CD4-positive, alpha-beta T cell treated with Interleukin-17A for 1 hour (primary cell): ENCODE measurements at regions not wholly inside any gene's neighbourhood (a gene's known extent, or its start where the extent isn't known, plus 50 kb on each side); places are given as distances from the start of the nearest gene placed in this dataset.
"Not testable (repeated sequence)": the region's sequence is repeated elsewhere in the genome, so short reads cannot be mapped to it uniquely, and the experiment has no call there.

ENCODE experiments used
- DNase-seq: peaks from one replicate; pipeline ENCODE4 v3.0.0-alpha.2; 2020

- no peak for DNase-seq
These were observed 93.2 kb upstream of the ARL4C start for GRCh38 chr2:234590076-234590475.

DNA sequence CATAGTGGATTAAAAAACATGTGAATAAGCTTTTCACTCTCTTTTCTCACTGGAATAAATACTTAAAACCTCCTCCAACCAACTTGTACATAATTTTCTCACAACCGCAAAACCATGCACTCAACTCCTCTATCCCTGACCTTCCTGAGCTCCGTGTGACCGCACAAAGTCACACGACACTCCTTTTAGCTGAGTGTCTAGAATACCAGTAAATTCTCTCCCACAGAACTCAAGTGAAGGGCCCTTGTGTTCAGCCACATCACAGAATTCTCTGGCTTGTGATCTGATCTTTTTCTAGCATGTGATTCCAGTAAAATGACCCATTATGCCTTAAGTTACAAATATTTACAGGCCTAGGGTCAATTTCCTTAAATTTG is 91.2 kb upstream of the ARL4C start:
- DNase-seq, result no peak

GRCh38 chr2:234587341-234588053 is 90.6 kb upstream of the ARL4C start:
- DNase-seq, result no peak

- no peak for DNase-seq
These were observed 86.5 kb upstream of the ARL4C start for GRCh38 chr2:234583331-234583730.

DNA sequence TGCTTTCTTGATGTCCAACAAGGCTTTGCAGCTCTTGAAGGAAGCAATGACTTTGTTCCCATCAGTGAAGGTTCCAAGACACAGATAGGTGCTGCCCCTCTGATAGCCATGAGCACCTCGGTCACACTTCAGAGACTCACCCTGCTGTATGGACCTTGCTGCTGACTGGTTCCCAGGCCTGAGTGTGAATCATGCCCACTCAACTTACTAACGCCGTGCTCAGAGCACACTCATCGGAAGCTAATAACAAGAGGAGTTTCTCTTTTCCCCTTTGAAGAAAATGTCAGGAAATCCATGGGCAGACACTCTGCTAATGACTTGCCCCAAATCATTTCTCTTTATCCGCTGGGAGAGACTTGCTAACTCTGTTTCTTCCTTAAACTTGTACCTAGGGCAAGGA is 83.8 kb upstream of the ARL4C start:
- DNase-seq, result no peak

DNA sequence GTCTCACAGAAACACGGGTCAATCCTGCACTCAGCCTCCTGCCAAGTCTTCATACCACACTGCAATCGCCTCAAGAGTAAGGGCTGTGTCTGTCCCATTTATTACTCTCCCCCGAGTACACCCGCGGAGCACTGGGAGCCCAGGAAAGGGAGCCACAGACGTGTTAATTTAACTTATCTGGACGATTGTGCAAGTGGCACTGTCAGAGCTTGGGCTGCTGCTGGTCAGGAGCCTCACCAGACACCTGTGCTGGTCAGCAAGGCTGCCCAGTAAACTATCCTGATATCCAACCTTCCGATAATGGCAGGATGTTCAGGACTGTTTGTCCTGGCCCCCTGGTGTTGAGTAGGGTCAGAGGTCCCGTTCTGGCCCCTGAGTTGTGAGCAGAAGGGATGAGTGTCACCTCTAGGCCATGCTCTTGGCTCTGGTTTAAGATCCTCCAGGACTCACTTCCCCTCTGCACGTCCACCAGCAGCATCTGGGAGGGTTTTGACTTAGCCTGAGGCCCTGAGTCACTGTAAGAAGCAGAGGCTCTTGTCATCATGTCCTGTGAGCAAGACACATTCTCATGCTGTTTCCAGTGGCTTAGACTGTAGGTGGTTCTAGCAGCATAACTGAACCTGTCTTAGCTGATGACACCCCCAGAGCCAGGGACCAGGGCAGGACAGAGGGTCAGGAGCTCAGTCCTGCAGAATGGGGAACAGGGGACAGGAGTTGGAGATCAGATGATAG is 82.5 kb upstream of the ARL4C start:
- DNase-seq, result no peak

- DNase-seq, result no peak
These were observed 81.5 kb upstream of the ARL4C start for GRCh38 chr2:234578389-234578788.

- no peak for DNase-seq
These were observed 80.3 kb upstream of the ARL4C start for GRCh38 chr2:234577191-234577590.

- DNase-seq, result no peak
These were observed 74.9 kb upstream of the ARL4C start for GRCh38 chr2:234571620-234572407.

DNA sequence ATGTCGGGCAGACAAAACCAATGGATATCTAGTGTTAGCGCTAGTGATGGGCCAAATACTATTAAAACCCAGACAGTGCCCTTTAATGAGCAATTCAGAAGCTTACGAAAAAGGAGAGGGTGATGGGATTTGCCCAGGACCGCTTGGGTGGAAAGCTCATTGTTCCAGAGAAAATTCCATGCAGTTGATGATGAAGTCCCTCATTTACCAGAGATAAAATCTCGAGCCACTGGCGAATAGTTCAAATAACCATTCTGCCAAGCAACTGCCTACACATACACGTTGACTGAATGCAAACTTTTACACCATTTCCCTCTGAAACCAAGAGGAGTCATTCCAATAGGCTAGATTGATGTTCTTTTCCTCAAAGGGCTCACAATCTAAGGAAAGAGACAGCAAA is 73.6 kb upstream of the ARL4C start:
- DNase-seq, result no peak

DNA sequence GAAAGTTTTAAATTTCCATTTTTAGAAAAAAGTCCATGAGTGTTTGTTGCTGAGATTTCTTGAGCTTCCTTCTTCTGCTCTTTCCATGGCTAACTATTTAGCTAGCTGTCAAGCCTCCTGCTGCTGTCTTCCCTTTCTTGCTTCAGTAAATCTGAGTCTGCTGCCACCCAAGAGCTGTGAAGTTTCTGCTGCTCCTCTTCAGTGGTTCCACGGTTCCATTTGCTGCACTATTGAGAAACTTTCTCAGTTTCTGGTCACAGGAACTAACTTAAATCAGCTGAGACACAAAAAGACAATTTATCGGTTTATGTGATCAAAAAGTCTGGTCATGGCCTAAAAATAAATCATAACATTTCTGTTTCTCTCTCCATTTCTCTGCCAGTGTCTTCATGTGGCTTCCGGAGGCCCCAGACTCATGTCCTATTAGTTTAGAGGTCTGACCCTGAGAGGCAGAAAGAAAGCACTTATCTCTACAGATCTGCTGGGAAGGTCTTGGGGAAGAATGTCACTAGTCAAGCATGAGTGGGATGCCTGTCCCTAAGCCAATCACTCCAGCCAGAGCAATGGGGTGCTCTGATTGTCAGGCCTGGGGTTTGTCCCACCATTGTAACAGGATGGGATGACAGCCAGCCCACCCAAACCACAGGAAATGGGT is 73.0 kb upstream of the ARL4C start:
- no peak for DNase-seq

DNA sequence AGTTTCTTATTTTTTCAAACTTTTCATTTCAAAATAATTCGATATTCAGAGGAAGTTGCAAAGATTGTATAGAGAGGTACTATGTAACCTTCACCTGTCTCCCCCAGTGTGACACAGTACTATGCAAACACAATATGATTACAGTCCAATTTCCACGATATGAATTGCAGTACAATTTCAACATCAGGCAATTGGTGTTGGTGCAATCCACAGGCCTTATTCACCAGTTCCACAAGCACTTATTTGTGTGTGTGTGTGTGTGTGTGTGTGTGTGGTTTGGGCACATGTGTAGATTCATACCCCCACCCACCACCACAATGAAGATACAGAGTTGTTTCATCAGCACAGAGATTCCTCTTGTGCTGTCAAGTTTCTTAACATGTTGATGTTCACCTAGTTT is 69.7 kb upstream of the ARL4C start:
- no peak for DNase-seq

- no peak for DNase-seq
These were observed 69.2 kb upstream of the ARL4C start for GRCh38 chr2:234565842-234566619.

- DNase-seq, result no peak
These were observed 68.3 kb upstream of the ARL4C start for GRCh38 chr2:234565201-234565600.

- DNase-seq, result no peak
These were observed 67.8 kb upstream of the ARL4C start for GRCh38 chr2:234564699-234565098.

DNA sequence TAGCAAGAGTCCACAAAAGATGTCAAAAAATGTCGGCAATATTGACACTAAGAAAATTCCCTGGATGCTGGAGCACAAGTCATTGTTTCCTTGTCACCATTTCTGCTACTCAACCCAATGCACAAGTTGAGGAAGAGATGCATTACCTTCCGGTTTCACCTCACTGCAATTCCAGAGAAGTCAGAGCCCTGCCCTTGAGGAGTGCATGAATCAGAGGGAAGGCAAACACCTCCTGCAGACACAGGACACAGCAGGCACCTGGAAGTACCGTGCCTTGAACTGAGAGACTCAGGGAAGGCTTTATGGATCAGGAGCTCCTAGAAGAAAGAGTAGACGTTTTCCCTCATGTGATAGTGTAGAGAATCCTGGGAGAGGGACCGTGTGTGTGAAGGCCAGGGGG is 62.7 kb upstream of the ARL4C start:
- no peak for DNase-seq

- DNase-seq, result no peak
These were observed 61.8 kb upstream of the ARL4C start for GRCh38 chr2:234558642-234559041.

- no peak for DNase-seq
These were observed 60.1 kb upstream of the ARL4C start for GRCh38 chr2:234556848-234557573.

DNA sequence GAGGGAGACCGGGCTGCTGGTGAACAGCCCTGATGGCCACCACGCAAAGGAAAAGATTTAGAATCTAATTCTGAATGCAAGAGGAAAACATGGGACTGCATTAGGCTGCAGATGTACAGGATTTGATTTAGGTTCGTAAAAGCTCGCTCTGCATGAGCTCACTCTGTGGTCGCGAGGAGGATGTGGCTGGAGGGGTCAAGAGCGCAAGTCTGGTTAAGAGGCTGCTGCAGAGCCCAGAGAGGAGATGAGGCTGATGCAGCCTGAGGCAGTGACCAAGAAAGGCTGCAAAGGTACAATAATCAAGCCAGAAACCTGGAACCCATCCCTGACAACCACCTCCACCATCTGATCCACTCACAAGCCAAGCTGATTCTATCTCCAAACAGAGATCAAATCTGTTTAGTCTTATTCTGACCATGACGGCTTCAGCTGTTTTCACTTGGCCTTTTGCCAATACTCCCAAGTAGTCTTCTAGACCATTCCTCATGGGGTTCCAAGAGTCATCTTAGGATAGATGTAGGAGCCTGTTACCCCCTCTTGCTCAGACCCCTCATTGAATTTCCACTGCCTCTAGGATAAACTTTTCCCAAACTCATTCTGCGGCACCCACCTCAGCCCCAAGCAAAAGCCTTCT is 58.9 kb upstream of the ARL4C start:
- DNase-seq, result no peak

GRCh38 chr2:234555161-234555560 is 58.3 kb upstream of the ARL4C start:
- no peak for DNase-seq

DNA sequence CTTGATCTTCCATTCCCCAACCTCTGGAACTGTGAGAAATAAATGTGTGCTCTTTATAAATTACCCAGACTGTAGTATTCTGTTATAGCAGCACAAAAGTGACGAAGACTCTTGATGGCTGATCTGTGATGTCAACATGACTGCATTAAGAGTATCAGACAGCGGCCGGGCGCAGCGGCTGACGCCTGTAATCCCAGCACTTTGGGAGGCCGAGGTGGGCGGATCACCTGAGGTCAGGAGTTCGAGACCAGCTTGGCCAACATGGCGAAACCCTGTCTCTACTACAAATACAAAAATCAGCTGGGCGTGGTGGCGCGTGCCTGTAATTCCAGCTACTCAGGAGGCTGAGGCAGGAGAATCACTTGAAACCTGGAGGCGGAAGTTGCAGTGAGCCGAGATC is 56.3 kb upstream of the ARL4C start:
- DNase-seq, result not testable (repeated sequence)
